NCI-H524 treated with DMSO at 0.1 percent for 48 hours (cell line): ENCODE measurements at regions not wholly inside any gene's neighbourhood (a gene's known extent, or its start where the extent isn't known, plus 50 kb on each side); places are given as distances from the start of the nearest gene placed in this dataset.

Experiments used
- DNase-seq: peaks from one replicate; lab custom pipeline; 2025; lab: John Stamatoyannopoulos, UW

DNA sequence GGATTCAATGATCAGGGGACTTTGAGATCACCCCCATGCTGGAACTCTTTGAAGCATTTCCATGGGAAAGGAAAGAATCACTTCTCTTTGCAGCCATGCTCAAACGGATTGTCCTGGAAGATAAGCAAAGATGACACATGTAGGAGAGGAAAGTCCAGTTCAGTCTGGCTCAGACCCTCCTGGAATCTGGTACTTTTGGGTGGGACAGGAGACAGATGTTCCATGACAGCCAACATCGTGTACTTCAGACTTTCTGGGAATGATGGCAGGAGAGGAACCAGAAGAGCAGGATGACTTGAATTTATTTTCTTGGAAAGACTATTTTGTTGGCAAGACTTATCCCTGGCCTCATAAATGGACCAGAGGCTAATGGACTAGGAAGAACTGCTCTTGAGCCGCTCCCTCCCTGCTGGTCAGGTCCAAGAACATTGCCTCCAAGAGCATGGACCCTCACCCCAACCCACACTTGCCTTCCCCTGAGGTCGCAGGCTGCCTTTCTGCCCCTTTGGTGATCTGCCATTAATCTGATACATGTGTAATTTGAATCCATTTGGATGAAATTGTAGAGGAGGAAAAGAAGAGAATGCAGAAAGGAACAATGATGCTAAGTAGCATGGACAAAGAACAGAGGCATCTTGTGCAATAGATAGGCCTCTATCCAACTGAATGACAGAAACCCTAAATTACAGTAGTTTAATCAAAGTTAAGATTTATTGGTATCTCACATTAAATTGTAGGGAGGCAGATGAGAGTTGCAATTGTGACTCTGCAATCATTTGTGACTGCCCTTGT lies 201.0 kb downstream of the SNX19 start:
- no peak for DNase-seq

DNA sequence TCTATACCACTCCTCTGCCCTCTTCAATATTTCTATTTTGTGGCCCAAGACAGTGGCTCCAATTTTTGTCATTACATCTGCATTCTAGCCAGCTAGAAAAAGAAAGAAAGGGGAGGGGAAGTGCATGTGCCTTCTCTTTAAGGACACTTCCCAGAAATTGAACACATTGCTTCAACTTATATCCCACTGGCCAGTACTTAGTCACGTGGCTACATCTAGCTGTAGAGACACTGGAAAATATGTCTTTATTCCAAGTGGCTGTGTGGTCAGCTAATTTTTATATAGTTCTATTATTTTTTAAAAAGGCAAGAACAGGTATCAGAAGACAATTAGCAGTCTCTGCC lies 200.4 kb downstream of the SNX19 start:
- DNase-seq, result no peak

DNA sequence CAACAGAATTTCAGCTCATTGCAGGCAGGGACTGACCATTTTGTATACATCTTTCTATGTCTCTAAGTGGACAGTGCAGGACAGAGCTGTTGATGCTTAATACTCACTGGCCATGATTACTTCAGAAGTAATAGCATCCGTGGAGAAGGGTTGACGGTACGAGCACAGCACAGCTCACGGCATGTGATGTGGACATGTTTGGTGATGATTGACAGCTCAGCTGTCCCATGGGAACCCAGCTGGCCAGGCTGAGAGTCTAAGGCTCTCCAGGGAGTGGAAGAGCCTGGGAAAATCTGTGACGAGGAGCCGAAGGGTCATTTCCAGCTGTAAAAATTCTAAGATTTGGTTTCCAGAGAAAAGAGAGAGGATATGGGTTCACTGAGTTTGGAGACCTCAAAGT lies 198.2 kb downstream of the SNX19 start:
- DNase-seq, result no peak

DNA sequence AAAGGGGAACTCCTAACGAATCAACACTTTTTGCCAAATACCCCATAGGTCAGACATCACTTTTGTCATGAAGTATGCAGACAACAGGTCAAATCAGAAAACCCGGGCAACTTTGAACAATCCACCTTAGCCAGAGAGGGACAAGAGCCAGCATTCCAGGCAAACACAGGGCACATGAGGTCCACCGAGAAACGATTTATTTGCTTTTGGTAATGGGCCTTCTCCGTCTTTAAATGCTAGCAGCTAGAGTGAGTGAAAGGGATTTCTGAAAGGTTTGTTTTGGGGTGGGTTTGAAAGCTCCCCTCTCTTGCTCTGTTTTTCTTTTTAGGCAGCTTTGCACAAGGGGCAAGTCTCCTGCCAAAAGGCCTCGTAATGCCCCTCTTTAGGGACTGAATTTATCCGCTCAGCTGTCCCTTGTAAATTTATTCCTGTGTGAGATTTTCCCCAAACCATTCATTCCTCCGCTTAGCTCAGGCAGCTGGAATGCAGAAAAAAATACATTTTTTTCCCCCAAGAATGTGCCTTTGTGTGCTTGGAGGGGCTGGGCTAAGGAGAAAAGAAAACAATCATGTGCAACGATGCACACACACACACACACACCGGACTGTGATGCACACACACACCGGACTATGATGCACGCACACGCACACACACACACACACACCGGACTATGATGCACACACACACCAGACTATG lies 196.9 kb downstream of the SNX19 start:
- DNase-seq, result no peak

DNA sequence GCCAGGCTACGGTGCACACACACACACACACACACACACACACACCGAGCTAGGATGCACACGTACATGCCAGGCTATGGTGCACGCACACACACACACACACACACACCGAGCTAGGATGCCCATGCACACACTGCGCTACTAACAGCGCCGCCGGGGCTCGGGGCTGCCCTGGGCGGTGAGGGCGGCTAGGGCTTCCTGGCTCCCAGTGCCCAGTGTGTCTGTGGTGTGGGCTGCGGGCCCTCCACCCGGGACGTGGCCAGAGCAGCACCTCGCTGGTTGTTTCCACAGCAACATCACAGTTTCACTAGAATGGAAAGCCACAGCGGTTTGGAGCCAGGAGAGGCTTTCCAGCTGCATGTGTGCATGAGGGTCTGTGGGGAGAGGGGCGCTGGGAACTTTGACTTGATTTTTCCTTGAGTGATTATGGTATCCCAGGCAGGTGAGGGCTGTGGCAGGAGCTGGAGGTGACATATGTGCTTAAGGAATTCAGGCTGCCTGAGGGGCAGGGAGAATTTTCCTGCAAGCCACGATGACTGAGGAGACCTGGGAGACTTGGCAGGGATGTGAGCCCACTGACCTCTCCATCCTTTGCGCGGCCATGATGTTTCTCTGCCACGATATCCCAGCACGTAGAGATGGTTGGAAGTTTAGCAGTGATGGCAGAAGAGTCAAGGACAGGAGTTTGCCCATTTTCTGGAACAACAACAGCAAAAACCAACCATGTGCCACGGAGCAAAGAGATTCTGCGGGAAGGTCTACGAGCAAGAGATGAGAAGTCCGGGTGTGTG lies 195.9 kb downstream of the SNX19 start:
- no peak for DNase-seq

DNA sequence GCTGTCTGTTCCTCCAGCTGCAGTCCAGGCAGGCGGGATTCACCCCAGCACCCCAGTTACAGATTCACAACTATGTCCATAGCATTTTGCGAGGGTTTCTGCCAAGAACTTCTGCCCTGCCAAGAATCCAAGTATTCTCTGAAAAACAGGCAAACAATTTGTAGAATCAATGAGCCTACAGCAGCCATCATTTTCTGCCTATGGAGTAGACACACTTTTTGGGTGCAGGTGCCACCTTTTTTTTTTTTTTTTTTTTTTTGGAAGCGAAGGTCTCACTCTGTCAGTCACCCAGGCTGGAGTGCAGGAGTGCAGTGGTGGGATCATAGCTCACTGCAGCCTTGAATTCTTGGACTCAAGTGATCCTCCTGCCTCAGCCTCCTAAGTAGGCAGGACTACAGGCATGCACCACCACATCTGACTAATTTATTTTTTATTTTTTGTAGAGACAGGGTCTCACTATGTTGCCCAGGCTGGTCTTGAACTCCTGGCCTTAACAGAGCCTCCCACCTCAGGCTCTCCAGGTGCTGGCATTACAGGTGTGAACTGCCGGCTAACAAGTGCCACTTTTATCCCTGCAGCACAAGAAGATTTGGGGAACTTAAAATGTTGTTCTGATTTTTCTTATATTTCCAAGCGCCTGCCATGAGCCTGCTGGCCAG lies 195.1 kb downstream of the SNX19 start:
- DNase-seq, result no peak

DNA sequence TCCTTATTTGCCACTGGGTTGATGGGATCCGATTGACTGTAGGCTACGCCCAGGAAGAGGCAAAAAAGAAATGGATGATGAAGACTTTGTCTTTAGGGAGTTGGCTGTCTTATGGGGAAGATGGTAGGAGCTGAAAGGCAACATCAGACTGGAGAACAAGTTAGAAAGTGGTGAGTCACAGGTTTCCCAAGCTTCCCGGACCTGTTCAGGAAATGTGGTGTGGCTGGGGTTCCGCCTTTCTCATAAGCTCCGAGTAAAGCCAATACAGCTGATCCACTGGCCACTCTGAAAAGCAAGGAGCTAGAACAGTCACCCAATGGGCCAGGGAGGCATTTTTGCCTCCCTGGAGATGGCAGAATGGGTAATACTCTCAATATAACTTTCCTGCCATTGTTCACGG lies 194.5 kb downstream of the SNX19 start:
- DNase-seq, result no peak

DNA sequence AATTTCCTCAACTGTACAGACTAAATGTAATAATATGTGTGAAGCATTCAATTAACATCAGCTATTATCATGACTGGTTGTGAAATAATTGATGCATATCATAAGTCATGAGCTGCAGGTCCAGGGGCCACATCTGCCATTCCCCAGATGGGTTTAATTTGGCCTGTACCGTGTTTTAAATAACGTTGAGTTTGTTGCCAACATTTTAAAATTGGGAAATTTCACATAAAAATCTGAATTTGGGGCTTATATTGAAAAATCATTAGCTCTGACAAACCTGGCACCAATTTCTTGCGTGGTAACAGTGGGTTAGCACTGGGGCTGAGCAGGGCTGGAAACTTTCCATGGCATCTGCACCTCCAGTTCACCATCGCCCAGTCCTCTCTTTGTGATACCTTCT lies 193.9 kb downstream of the SNX19 start:
- no peak for DNase-seq

DNA sequence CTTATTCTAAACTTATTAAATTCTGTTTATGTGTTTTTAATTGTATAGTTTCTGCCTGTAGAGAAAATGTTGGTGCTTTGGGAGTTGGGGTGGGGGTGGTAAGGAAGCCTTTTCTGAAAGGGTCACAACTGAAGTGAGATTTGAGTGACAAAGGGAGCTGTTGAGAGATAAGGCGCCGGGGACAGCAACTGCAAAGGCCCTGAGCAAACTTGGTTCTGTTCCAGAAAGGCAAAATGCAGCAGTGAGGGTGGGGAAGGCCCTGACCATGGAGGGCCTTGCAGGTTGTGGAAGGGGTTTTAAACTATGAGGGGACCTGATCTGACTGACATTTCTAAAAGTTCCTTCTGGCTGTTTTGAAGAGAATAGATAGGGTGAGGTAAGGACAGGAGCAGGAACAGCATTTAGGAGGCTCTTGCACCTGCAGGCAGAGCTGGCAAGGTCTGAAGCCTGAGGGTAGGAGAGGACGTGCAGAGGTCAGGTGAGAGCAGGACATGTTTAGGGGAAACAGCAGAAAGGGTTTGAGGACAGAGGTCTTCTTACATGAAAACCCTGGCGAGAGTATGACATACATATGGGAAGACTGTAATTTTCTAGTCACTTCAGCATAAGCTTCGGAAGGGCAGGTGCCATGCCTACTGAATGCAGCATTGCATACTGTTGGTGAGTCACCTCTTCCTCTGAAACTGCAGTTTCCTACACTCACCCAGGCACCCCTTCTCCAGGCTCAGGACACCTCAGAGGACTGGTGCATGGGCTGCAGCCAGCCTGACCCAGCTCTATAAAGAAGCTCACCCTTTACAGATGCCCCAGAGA lies 190.7 kb downstream of the SNX19 start:
- DNase-seq, result no peak

DNA sequence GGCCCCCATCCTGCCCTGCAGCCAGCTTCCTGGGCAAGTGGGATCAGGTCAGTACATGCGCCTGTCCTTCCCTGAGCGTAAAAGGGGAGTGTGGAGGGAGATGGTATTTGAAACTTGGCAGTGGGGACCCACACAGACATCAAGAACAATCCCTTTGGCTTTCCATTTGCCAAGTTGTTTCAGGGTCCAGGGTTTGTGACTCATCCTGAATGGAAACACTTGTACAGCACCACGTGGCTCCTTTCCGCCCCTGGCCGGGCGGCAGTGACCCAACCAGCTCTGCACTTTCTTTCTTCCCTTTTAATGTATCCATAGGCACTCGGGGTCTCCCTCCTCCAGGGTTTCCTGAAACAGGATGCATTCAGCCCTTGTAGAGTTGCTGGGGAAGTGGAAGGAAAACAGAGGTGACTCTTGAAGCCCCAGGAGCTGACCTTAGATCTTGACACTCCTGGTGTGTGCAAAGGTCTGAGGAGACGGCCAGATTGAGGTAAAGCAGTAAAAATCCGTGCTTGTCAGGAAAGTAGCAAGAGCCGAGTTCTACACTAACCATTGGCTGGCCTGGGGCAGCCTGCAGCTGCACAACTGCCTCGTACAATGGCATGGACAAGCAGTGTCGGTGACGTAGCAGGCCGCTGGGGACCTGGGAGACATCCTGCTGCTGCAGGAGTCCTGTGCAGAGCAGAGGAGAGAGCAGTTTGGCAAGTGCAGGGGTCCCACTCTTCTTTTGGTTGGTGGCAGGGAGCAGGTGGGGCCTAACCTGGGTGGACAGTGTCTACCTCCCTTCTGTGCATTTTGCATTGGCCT lies 189.8 kb downstream of the SNX19 start:
- no peak for DNase-seq

DNA sequence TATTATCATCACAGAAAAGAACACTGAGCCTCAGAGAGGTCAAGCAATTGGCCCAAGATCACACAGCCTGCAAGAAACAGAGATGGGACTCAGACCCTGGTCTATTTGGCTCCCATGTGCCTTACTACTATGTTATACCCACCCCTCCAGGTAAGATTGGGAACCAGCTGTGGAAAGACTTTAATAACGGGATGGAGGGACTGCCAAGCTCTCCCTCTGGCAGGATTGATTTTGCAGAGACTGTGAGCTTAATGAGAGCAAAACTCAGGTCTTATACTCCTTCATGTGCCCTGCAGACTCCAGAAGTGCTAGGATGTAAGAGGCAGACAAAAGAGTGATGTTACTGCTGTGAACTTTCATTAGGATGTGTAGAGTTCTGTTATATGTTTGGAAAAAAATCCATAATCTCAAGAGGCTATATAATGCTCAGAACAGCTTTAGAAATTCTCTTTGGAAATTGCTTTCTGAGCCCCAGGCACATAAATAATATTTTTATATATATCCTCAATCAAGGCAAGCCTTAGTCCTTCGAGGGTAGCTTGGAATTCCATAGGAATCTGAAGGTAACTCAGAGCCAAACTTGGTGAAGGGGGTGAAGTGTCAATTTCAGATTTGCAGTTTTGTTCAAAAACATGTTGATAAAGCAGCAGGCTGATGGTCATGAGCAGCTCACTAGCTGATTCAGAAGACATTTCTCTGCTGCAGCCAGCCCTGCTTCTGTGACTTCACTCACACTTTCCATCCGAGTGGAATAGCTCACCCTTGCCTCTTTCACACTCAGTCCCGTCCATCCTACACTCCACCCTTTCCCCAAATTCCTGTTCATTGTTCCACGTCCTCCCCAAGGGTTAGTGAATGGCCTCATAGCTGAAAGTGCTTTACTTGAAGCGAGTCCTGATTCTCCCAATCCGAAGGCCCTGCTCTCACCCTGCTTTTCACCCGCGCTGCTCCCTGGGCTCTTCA lies 188.8 kb downstream of the SNX19 start:
- DNase-seq, result no peak

DNA sequence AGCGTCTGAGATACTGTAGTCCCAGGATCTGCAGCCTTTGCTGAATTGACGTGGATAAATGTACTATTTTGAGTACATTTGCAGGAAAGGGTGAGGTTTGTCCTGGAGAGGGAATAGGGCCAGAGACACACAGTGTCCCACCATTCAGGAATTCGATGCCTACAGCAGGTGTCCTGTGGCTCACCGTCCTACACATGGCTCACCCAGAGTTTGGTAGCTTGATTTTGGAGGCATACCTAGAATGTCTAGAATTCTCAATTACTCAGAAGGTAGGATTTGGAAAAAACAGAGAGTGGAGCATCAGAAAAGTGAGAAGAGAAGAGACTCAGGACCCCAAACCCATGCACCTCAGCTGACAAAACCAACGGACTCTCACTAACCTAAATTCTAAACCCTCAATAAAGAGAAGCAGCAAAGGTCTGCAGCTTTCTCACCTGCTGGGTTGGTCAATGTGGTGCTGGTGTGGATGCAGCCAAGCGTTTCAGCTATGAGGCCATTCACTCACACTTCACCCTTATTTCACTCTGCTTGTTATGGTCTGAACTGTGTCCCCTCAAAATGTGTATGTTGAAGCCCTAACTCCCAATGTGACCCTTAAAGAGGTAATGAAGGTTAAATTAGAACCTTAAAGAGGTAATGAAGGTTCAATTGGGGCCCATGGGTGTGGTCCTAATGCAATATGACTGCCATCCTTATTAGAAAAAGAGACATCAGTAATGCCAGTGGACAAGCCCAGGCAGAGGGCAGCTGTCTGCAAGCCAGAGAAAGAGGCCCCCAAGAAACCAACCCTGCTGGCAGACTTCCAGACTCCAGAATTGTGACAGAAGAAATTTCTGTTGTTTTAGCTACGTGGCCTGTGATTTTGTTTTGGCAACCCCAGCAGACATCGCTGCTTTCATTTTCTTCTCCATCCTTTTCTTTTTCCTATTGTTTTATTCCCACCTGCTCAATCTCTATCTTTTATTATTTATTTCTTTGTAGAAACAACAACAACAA lies 187.8 kb downstream of the SNX19 start:
- DNase-seq, result no peak

DNA sequence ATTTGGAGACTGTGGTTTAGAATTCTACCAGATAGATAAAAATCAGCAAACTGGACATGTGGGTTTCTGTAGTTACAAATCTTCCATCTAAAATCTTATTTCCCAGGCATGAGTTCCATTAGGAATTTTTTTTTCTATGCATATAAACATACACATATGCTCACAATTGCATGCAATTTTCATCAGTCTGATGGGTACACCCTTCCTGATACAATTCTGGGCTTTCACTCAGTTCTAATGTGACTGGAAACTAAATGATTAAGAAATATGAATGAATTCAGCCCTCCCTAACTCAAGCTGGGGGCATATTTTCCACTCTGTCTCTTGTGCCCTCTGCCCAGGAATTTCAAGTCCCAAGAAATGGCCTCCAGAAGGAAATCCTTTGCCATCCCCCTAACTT lies 187.1 kb downstream of the SNX19 start:
- DNase-seq, result no peak

DNA sequence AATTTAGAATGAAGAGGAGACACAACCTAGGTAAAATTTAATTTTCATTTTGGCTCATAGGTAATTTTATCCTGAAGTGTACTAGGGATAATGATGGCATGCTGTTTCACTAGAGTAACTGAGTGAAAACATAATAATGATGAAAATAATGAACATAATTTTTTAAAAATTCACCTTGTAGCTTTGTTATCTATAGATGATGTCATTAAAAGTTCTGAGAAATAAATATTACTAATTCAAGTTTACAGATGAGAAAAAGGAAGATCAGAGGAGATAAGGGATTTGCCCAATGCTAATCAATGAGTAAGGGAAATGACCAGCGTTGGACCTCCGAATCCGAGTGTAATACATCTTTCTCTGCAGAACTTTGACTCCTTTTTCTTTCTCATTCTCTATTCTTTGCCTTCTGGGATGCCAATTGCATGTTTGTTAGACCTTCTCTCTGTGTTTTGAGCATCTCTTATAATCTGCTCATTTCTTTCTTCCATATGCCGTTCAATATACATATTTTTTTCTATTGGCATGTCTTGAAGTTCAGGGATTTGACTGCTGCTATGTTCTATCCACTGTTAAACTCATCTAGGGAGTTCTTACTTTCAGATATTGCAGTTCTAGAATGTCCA lies 186.5 kb downstream of the SNX19 start:
- no peak for DNase-seq

DNA sequence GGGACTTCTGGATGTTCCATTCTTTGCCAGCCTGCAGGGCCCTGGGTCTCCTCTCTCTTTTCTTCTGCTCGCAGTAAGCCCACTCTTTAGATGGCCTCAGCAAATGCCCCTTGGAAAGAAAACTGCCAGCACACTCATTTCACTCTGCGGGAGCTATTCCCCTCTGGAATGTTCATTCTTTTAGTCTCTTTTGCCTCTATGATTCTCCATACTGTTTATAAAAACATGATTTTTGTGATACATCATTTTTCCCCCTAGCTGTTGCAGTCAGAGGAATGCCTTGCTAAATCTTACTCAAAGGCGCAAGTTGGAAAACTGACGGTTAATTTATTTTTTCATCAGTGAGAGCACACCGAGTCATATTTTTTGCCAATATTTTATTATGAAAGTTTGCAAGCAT lies 184.9 kb downstream of the SNX19 start:
- no peak for DNase-seq

DNA sequence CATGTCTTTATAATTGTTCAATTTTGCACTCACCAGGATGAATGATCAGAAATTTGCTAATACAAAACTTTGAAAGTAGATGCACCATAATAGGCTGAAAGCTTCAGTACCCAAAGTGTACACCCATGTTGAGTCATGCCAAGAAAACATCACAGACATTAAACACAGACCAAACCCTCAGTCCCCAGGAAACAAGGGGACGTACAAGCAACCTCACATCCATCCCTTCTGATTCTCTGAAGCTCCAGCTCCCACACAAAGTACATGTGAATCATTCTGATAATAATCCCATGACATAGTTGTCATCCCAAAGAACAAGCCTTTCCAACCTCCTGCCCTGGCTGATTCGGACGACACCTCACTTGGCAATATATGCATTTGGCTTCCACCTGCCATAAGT lies 183.8 kb downstream of the SNX19 start:
- DNase-seq, result no peak

DNA sequence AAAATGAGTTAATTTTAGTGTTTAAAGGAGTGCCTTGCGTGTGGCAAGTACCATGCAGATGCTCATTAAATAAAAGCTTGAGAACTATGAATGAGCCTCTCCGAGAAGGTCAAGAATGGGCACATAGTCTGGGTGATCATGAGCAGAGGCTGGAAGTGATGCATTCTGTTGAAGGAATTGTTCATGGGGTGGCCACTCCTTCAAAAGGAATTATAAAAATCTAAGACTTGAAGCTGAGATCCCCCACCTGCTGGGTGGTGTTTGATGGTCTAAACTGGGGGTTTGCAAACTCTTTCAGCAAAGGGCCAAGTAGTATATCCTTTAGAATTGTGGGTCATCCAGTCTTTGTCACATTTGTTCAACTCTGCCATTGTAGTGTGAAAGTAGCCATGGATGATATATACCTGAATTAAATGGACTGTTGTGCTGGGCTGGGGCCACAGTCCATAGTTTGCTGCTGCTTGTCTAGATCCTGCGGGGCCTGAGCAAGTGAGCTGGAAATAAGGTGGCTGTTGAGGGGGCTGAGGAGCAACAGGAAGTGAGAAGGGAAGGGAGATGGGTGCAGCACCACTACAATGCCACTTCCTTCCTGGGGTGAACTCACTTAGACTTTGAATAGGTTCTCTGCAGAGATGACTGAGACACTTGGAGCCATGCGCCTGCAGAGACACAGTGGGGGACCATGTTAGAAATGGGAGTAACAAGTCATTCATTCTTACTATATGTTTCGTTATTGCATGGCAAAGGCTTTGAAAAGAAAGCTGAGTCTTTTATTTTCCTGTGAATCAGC lies 179.0 kb downstream of the SNX19 start:
- DNase-seq, result no peak
